ENCODE measurements at regions not wholly inside any gene's neighbourhood (a gene's known extent, or its start where the extent isn't known, plus 50 kb on each side); places are given as distances from the start of the nearest gene placed in this dataset.
"Not testable (repeated sequence)": the region's sequence is repeated elsewhere in the genome, so short reads cannot be mapped to it uniquely, and the experiment has no call there.

DNA sequence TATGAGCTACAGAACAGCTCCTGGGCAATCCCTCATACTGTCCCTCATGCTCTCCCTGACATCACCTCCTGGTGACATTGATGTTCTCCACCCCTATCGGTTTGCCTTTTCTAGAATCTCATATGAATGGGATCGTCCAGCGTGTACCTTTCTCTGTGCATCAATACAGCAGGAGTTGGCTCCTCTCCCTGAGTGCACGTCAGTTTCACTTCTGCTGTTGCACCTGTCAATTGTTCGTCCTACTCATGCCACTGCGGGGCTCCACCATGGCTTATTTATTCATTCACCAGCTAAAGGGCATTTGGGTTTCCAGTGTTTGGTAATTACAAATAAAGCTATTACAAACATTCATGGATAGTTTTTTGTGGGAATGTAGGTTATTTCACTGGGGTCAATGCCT, 269.1 kb upstream of the ZFP42 start:
- no peak for DNase-seq (ENCODE audit: low read depth in 1 of 2, low spot score in 2 of 2)

GRCh38 chr4:187732524-187732923, 263.0 kb upstream of the ZFP42 start:
- Histone ChIP-seq H3K27me3 (replicated peaks) (no peaks in the 10 kb centered on the region), H3K27ac (no peak overlapping the region), H3K36me3 (no peaks in the 10 kb centered on the region), H3K4me1 (replicated peaks) (no peaks in the 10 kb centered on the region), H3K9me3 (replicated peaks) (no peaks in the 10 kb centered on the region), H3K4me3 (no peak overlapping the region)
- no peak for DNase-seq (ENCODE audit: low read depth in 1 of 2, low spot score in 2 of 2)

More for the DNA sequence above, 269.1 kb upstream of the ZFP42 start:
- H3K27me3 ChIP-seq (replicated peaks): no peaks in the 10 kb centered on the region
- no peak overlapping the region for H3K27ac ChIP-seq
- no peaks in the 10 kb centered on the region for H3K4me1 ChIP-seq (replicated peaks)
- H3K4me3 ChIP-seq: no peak overlapping the region
- H3K9me3 ChIP-seq (replicated peaks): no peaks in the 10 kb centered on the region
- no peaks in the 10 kb centered on the region for H3K36me3 ChIP-seq

DNA sequence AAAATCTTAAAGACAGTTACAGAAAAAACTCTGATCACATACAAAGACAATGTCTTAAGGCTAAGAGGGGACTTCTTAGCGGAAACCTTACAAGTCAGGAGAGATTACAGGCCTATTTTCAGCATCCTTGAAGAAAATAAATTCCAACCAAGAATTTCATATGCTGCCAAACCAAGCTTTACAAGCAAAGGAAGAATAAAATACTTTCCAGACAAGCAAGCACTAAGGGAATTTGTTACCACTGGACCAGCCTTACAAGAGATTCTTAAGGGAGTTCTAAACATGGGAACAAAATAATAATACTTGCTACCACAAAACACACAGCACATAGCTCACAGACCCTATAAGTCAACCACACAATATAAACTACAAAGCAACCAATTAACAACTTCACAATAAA, 255.8 kb upstream of the ZFP42 start:
- Histone ChIP-seq H3K27me3 (replicated peaks) (no peaks in the 10 kb centered on the region), H3K4me1 (replicated peaks) (no peaks in the 10 kb centered on the region), H3K9me3 (replicated peaks) (peaks cover 6% of the 10 kb centered on the region; the same call in 1 of the 2 replicates), H3K27ac (no peak overlapping the region), H3K4me3 (no peak overlapping the region), H3K36me3 (no peaks in the 10 kb centered on the region)
- no peak for DNase-seq (ENCODE audit: low read depth in 1 of 2, low spot score in 2 of 2)

DNA sequence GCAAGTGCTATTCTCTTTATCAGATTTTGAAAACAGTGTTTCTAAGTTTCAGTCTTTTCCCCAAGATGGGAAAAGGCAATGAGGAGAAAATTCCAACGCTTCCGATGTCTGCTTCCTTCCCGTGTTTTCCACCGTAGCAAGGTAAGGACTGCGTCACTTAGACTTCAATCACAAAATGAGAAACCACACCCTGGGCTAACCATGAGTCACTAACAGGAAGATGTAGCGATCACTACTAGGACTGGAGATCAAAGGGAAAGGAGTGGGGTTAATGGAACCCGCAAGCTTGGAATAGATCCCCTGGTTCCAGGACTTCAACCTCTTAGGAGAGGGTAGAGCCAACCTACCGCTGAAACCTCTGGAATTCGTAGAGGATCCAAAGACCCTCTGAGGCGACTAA, 250.7 kb upstream of the ZFP42 start:
- DNase-seq (ENCODE audit: low read depth in 1 of 2, low spot score in 2 of 2): no peak
- Histone ChIP-seq H3K9me3 (replicated peaks) (no peaks in the 10 kb centered on the region; the same call in 1 of the 2 replicates), H3K4me3 (no peak overlapping the region), H3K36me3 (no peaks in the 10 kb centered on the region), H3K27me3 (replicated peaks) (no peaks in the 10 kb centered on the region), H3K27ac (no peak overlapping the region), H3K4me1 (replicated peaks) (no peaks in the 10 kb centered on the region)

DNA sequence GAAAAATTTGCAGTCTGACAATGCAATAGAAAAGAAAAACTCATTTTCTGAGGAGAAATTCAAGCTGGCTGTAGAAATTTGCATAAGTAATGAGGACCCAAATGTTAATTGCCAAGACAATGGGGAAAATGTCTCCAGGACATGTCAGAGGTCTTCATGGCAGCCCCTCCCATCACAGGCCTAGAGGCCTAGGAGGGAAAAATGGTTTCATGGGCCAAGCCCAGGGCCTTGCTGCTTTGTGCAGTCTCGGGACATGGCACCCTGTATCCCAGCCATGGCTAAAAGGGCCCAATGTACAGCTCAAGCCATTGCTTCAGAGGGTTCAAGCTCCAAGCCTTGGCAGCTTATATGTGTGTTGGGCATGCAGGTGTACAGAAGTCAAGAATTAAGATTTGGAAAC, 244.9 kb upstream of the ZFP42 start:
- H3K27me3 ChIP-seq (replicated peaks); H3K36me3 ChIP-seq; H3K4me3 ChIP-seq; DNase-seq (ENCODE audit: low read depth in 1 of 2, low spot score in 2 of 2); H3K4me1 ChIP-seq (replicated peaks); H3K9me3 ChIP-seq (replicated peaks); H3K27ac ChIP-seq: not testable (repeated sequence)

DNA sequence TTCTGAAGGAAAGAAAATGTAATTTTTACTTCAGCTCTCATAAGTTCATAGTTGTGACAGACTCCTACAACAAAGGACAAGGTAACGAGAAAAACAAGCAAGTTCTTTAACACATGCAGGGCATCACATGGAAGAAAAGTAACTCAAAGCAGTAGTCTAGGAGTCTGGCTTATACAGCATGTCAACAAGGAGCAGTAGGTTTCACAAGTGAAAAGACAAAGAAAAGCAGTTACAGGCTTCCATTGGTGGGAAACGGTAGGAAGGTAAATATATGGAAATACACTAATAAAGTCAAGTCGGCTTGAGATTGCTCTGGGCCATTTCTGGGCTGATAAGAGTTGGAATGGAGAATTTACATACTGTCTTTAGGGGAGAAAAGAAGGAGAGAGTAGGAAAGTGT, 228.4 kb upstream of the ZFP42 start:
- no peak overlapping the region for H3K27ac ChIP-seq
- no peak for DNase-seq (ENCODE audit: low read depth in 1 of 2, low spot score in 2 of 2)
- H3K4me1 ChIP-seq (replicated peaks): no peaks in the 10 kb centered on the region
- H3K9me3 ChIP-seq (replicated peaks): no peaks in the 10 kb centered on the region; the same call in 1 of the 2 replicates
- H3K4me3 ChIP-seq: no peak overlapping the region
- H3K27me3 ChIP-seq (replicated peaks): no peaks in the 10 kb centered on the region
- H3K36me3 ChIP-seq: no peaks in the 10 kb centered on the region

DNA sequence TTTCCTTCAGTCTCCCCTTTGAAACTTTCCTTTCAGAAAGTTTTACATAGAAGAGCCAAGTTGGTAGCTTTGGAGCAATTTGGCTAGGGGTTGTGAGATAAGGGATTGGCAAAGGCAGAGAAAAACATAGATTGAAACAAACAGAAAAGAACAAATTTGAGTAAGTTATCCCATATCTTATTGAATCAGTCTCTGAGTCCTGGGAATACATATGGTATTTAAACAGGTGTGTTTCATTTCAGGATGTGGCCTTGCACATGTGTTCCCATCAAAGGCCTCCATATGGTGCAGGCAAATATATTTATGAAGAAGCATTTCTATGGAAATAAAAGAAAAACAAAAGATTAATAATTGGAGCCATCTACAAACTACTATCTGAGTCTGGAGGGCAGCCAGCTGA, 227.9 kb upstream of the ZFP42 start:
- no peak for DNase-seq (ENCODE audit: low read depth in 1 of 2, low spot score in 2 of 2)
- H3K4me1 ChIP-seq (replicated peaks): no peaks in the 10 kb centered on the region
- H3K4me3 ChIP-seq: no peak overlapping the region

DNA sequence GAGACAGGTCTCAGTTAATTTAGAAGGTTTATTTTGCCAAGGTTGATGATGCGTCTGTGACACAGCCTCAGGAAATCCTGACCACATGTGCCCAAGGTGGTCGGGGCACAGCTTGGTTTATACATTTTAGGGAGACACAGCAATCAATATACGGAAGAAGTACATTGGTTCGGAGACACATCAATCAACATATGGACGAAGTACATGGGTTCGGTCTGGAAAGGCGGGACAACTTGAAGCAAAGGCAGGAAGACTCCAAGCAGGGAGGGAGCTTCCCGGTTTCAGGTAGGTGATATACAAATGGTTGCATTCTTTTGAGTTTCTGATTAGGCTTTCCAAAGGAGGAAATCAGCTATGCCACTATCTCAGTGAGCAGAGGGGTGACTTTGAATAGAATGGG, 225.2 kb upstream of the ZFP42 start:
- Histone ChIP-seq H3K36me3 (no peaks in the 10 kb centered on the region), H3K4me3 (no peak overlapping the region), H3K27ac (no peak overlapping the region), H3K4me1 (replicated peaks) (no peaks in the 10 kb centered on the region), H3K9me3 (replicated peaks) (no peaks in the 10 kb centered on the region; the same call in 1 of the 2 replicates), H3K27me3 (replicated peaks) (no peaks in the 10 kb centered on the region)
- DNase-seq (ENCODE audit: low read depth in 1 of 2, low spot score in 2 of 2): no peak

More for the DNA sequence above, 227.9 kb upstream of the ZFP42 start:
- Histone ChIP-seq H3K27me3 (replicated peaks) (no peaks in the 10 kb centered on the region), H3K9me3 (replicated peaks) (no peaks in the 10 kb centered on the region; the same call in 1 of the 2 replicates), H3K27ac (no peak overlapping the region), H3K36me3 (no peaks in the 10 kb centered on the region)

- no peaks in the 10 kb centered on the region for H3K27me3 ChIP-seq (replicated peaks)
- H3K4me1 ChIP-seq (replicated peaks): no peaks in the 10 kb centered on the region
- no peaks in the 10 kb centered on the region for H3K36me3 ChIP-seq
- H3K27ac ChIP-seq: no peak overlapping the region
- no peak for DNase-seq (ENCODE audit: low read depth in 1 of 2, low spot score in 2 of 2)
- no peak overlapping the region for H3K4me3 ChIP-seq
- H3K9me3 ChIP-seq (replicated peaks): no peaks in the 10 kb centered on the region
Measured at GRCh38 chr4:187777954-187778353, 217.6 kb upstream of the ZFP42 start.

- H3K27ac ChIP-seq: no peak overlapping the region
- no peaks in the 10 kb centered on the region for H3K27me3 ChIP-seq (replicated peaks)
- no peak overlapping the region for H3K4me3 ChIP-seq
- H3K36me3 ChIP-seq: no peaks in the 10 kb centered on the region
- no peaks in the 10 kb centered on the region for H3K9me3 ChIP-seq (replicated peaks)
- DNase-seq (ENCODE audit: low read depth in 1 of 2, low spot score in 2 of 2): no peak
- no peaks in the 10 kb centered on the region for H3K4me1 ChIP-seq (replicated peaks)
Measured at GRCh38 chr4:187780070-187780469, 215.5 kb upstream of the ZFP42 start.

GRCh38 chr4:187782286-187782824, 213.2 kb upstream of the ZFP42 start:
- no peaks in the 10 kb centered on the region for H3K36me3 ChIP-seq

GRCh38 chr4:187786190-187786589, 209.4 kb upstream of the ZFP42 start:
- Histone ChIP-seq H3K4me1 (replicated peaks) (no peaks in the 10 kb centered on the region), H3K27me3 (replicated peaks) (no peaks in the 10 kb centered on the region), H3K36me3 (no peaks in the 10 kb centered on the region), H3K27ac (no peak overlapping the region), H3K4me3 (no peak overlapping the region), H3K9me3 (replicated peaks) (no peaks in the 10 kb centered on the region)
- DNase-seq (ENCODE audit: low read depth in 1 of 2, low spot score in 2 of 2): no peak

More at GRCh38 chr4:187782286-187782824, 213.2 kb upstream of the ZFP42 start:
- Histone ChIP-seq H3K9me3 (replicated peaks) (no peaks in the 10 kb centered on the region), H3K4me3 (no peak overlapping the region), H3K27ac (no peak overlapping the region), H3K4me1 (replicated peaks) (no peaks in the 10 kb centered on the region), H3K27me3 (replicated peaks) (no peaks in the 10 kb centered on the region)
- no peak for DNase-seq (ENCODE audit: low read depth in 1 of 2, low spot score in 2 of 2)

DNA sequence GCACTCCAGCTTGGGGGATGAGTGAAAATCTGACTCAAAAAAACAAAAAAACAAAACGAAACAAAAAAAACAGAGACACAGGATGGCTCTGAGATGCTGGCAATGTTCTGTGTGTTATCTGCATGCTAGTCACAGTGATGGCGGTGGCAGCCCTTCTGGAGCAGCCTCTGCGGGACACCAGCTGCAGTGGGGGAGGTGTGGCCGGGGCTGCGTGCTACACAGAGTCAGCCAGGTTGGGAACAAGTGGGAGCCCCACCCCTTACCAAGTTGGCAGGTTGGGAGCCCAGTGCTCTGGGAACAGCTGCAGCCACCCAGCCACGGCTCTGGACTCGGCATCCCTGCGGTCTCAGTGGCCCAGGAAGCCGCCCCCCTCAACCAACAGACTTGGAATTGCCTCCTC, 206.5 kb upstream of the ZFP42 start:
- H3K4me3 ChIP-seq: no peak overlapping the region
- no peak for DNase-seq (ENCODE audit: low read depth in 1 of 2, low spot score in 2 of 2)
- no peaks in the 10 kb centered on the region for H3K4me1 ChIP-seq (replicated peaks)
- H3K36me3 ChIP-seq: no peaks in the 10 kb centered on the region
- H3K27me3 ChIP-seq (replicated peaks): no peaks in the 10 kb centered on the region
- H3K27ac ChIP-seq: no peak overlapping the region
- no peaks in the 10 kb centered on the region for H3K9me3 ChIP-seq (replicated peaks)

- Histone ChIP-seq H3K4me1 (replicated peaks) (no peaks in the 10 kb centered on the region), H3K36me3 (no peaks in the 10 kb centered on the region), H3K27me3 (replicated peaks) (no peaks in the 10 kb centered on the region), H3K27ac (no peak overlapping the region), H3K4me3 (no peak overlapping the region), H3K9me3 (replicated peaks) (no peaks in the 10 kb centered on the region)
- DNase-seq (ENCODE audit: low read depth in 1 of 2, low spot score in 2 of 2): no peak
Measured at GRCh38 chr4:187795737-187796136, 199.8 kb upstream of the ZFP42 start.

GRCh38 chr4:187798385-187798784, 197.2 kb upstream of the ZFP42 start:
- no peaks in the 10 kb centered on the region for H3K9me3 ChIP-seq (replicated peaks)
- no peak overlapping the region for H3K4me3 ChIP-seq
- H3K27me3 ChIP-seq (replicated peaks): no peaks in the 10 kb centered on the region
- no peak for DNase-seq (ENCODE audit: low read depth in 1 of 2, low spot score in 2 of 2)
- no peaks in the 10 kb centered on the region for H3K36me3 ChIP-seq
- no peak overlapping the region for H3K27ac ChIP-seq
- no peaks in the 10 kb centered on the region for H3K4me1 ChIP-seq (replicated peaks)

Measured in SJSA1 (cell line).